Activated naive CD4-positive, alpha-beta T cell treated with anti-CD3 and anti-CD28 coated beads, Interleukin-2, amount 10 ng/mL, durations not matched to agents 7 days and 5 days (primary cell): ENCODE measurements at regions not wholly inside any gene's neighbourhood (a gene's known extent, or its start where the extent isn't known, plus 50 kb on each side); places are given as distances from the start of the nearest gene placed in this dataset.

Experiments
- CTCF ChIA-PET: fragments of 350-600 bp; sonication (Branson Sonifier 250); formaldehyde crosslinking; loops from one replicate; lab custom pipeline; 2021; ENCODE audit warnings: antibody characterized with exemption; lab: Charles Lee
- DNase-seq: peaks from one replicate; pipeline ENCODE4 v3.0.0-alpha.2; 2020
- H3K27ac Mint-ChIP-seq: one replicate; pipeline ENCODE4 v1.8.0; 2021; ENCODE audit warnings: mild to moderate bottlenecking, moderate library complexity, mixed read lengths
- H3K27me3 Mint-ChIP-seq: one replicate; pipeline ENCODE4 v1.8.0; 2021; ENCODE audit warnings: mild to moderate bottlenecking, mixed read lengths
- H3K36me3 Mint-ChIP-seq: one replicate; pipeline ENCODE4 v1.8.0; 2021; ENCODE audit warnings: mixed read lengths
- H3K4me1 Mint-ChIP-seq: one replicate; pipeline ENCODE4 v1.8.0; 2021; ENCODE audit warnings: mixed read lengths
- H3K4me3 Mint-ChIP-seq: one replicate; pipeline ENCODE4 v1.8.0; 2021; ENCODE audit warnings: mild to moderate bottlenecking, moderate library complexity, mixed read lengths
- H3K9me3 Mint-ChIP-seq: one replicate; pipeline ENCODE4 v1.8.0; 2021; ENCODE audit warnings: mixed read lengths

DNA sequence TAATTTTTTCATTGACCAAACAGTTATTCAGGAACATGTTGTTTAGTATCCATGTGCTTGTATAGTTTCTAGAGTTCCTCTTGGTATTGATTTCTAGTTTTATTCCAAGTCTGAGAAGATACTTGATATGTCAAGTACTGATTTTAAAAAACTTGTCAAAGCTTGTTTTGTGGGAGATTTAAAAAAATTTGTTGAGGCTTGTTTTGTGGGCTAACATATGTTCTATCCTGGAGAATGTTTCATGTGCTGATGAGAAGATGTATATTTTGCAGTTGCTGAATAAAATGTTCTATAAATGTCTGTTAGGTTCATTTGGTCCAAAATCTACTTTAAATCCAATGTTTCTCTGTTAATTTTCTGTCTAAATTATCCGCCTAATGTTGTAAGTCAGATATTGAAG is 1065.1 kb upstream of the WWC1 start:
- CTCF ChIA-PET, result no interaction called here
- Mint-ChIP-seq H3K9me3 (peaks cover 25% of the 10 kb centered on the region), H3K4me3 (no peak overlapping the region), H3K27ac (no peak overlapping the region), H3K4me1 (no peaks in the 10 kb centered on the region), H3K27me3 (no peaks in the 10 kb centered on the region), H3K36me3 (no peaks in the 10 kb centered on the region)
- DNase-seq, result no peak

DNA sequence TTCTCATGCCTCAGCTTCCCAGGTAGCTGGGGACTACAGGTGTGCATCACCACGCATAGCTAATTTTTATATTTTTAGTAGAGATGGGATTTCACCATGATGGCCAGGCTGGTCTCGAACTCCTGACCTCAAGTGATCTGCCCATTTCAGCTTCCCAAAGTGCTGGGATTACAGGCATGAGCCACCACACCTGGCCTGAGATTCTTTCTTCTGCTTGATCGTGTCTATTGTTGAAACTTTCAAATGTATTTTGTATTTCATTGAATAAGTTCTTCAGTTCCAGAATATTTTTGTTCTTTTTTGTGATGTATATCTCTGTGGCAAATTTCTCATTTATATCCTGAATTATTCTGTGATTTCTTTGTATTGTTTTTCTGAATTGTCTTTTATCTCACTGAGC is 1063.3 kb upstream of the WWC1 start:
- CTCF ChIA-PET, result no interaction called here
- no peaks in the 10 kb centered on the region for H3K4me1 Mint-ChIP-seq
- no peak overlapping the region for H3K27ac Mint-ChIP-seq
- no peaks in the 10 kb centered on the region for H3K36me3 Mint-ChIP-seq
- peaks cover 25% of the 10 kb centered on the region for H3K9me3 Mint-ChIP-seq
- no peak for DNase-seq
- no peak overlapping the region for H3K4me3 Mint-ChIP-seq
- H3K27me3 Mint-ChIP-seq, result no peaks in the 10 kb centered on the region

GRCh38 chr5:167229751-167230150 is 1061.7 kb upstream of the WWC1 start:
- CTCF ChIA-PET, result no interaction called here
- H3K27me3 Mint-ChIP-seq, result no peaks in the 10 kb centered on the region
- no peak for DNase-seq
- no peak overlapping the region for H3K4me3 Mint-ChIP-seq
- H3K36me3 Mint-ChIP-seq, result no peaks in the 10 kb centered on the region
- no peak overlapping the region for H3K27ac Mint-ChIP-seq
- peaks cover 25% of the 10 kb centered on the region for H3K9me3 Mint-ChIP-seq
- no peaks in the 10 kb centered on the region for H3K4me1 Mint-ChIP-seq

GRCh38 chr5:167230414-167230813 is 1061.0 kb upstream of the WWC1 start:
- CTCF ChIA-PET, result no interaction called here
- Mint-ChIP-seq H3K27ac (no peak overlapping the region), H3K27me3 (no peaks in the 10 kb centered on the region), H3K4me3 (no peak overlapping the region), H3K9me3 (peaks cover 25% of the 10 kb centered on the region), H3K36me3 (no peaks in the 10 kb centered on the region), H3K4me1 (no peaks in the 10 kb centered on the region)
- DNase-seq, result no peak

DNA sequence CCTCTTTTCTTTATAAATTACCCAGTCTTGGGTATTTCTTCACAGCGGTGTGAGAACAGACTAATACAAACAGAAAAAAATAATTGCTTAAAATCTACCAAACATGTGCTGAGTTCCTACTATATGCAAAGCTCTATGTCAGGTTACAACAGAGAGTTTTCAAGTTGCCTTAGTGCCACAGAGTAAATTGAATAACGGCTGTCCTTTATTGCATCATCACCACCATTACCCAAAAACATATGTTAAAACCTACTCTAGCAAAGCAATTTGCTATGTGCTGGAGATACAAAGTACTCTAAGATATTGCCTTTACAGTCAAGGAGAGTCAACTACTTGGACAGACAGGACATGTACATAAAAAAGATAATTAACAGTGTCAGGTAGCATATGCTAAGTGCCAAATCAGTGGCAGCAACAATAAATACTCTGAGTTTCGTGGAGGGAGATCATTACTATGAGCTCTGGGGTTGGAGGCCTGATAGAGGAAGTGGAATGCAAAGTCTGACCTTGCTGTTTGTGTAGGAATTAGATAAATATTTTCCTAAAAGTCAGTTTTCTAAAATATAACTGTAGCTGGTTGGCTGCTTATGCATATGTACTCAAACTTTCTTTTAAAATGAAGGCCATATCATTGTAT is 1058.7 kb upstream of the WWC1 start:
- no peak for DNase-seq
- Mint-ChIP-seq H3K36me3 (no peaks in the 10 kb centered on the region), H3K9me3 (peaks cover 19% of the 10 kb centered on the region), H3K27ac (no peak overlapping the region), H3K4me3 (no peak overlapping the region), H3K4me1 (no peaks in the 10 kb centered on the region), H3K27me3 (no peaks in the 10 kb centered on the region)
- CTCF ChIA-PET, result no interaction called here

GRCh38 chr5:167233507-167234220 is 1057.8 kb upstream of the WWC1 start:
- Mint-ChIP-seq H3K9me3 (peaks cover 16% of the 10 kb centered on the region), H3K4me1 (no peaks in the 10 kb centered on the region)

GRCh38 chr5:167241436-167242067 is 1049.9 kb upstream of the WWC1 start:
- Mint-ChIP-seq H3K27ac (no peak overlapping the region), H3K27me3 (no peaks in the 10 kb centered on the region), H3K4me3 (no peak overlapping the region), H3K36me3 (no peaks in the 10 kb centered on the region), H3K4me1 (no peaks in the 10 kb centered on the region), H3K9me3 (peaks cover 5% of the 10 kb centered on the region)
- no peak for DNase-seq
- CTCF ChIA-PET, result no interaction called here

More at GRCh38 chr5:167233507-167234220, 1057.8 kb upstream of the WWC1 start:
- H3K36me3 Mint-ChIP-seq, result no peaks in the 10 kb centered on the region
- no peak overlapping the region for H3K27ac Mint-ChIP-seq
- CTCF ChIA-PET, result no interaction called here
- H3K27me3 Mint-ChIP-seq, result no peaks in the 10 kb centered on the region
- no peak overlapping the region for H3K4me3 Mint-ChIP-seq
- no peak for DNase-seq

- Mint-ChIP-seq H3K27me3 (no peaks in the 10 kb centered on the region), H3K4me1 (no peaks in the 10 kb centered on the region), H3K27ac (no peak overlapping the region), H3K4me3 (no peak overlapping the region), H3K36me3 (no peaks in the 10 kb centered on the region), H3K9me3 (peaks cover 5% of the 10 kb centered on the region)
- CTCF ChIA-PET, result no interaction called here
- DNase-seq, result no peak
Measured at GRCh38 chr5:167242701-167243100, 1048.7 kb upstream of the WWC1 start.

GRCh38 chr5:167243463-167243862 is 1048.0 kb upstream of the WWC1 start:
- no peak for DNase-seq
- Mint-ChIP-seq H3K27me3 (no peaks in the 10 kb centered on the region), H3K9me3 (peaks cover 3% of the 10 kb centered on the region), H3K4me1 (no peaks in the 10 kb centered on the region), H3K27ac (no peak overlapping the region), H3K36me3 (no peaks in the 10 kb centered on the region), H3K4me3 (no peak overlapping the region)
- CTCF ChIA-PET, result no interaction called here

- H3K27me3 Mint-ChIP-seq, result no peaks in the 10 kb centered on the region
- no peak overlapping the region for H3K4me3 Mint-ChIP-seq
- H3K27ac Mint-ChIP-seq, result no peak overlapping the region
- peaks cover 3% of the 10 kb centered on the region for H3K9me3 Mint-ChIP-seq
- H3K36me3 Mint-ChIP-seq, result no peaks in the 10 kb centered on the region
- CTCF ChIA-PET, result no interaction called here
- DNase-seq, result no peak
- no peaks in the 10 kb centered on the region for H3K4me1 Mint-ChIP-seq
Measured at GRCh38 chr5:167244583-167244982, 1046.9 kb upstream of the WWC1 start.

GRCh38 chr5:167245868-167246267 is 1045.6 kb upstream of the WWC1 start:
- Mint-ChIP-seq H3K36me3 (no peaks in the 10 kb centered on the region), H3K27me3 (no peaks in the 10 kb centered on the region), H3K4me3 (no peak overlapping the region), H3K4me1 (no peaks in the 10 kb centered on the region), H3K9me3 (peaks cover 3% of the 10 kb centered on the region), H3K27ac (no peak overlapping the region)
- no peak for DNase-seq
- CTCF ChIA-PET, result no interaction called here

DNA sequence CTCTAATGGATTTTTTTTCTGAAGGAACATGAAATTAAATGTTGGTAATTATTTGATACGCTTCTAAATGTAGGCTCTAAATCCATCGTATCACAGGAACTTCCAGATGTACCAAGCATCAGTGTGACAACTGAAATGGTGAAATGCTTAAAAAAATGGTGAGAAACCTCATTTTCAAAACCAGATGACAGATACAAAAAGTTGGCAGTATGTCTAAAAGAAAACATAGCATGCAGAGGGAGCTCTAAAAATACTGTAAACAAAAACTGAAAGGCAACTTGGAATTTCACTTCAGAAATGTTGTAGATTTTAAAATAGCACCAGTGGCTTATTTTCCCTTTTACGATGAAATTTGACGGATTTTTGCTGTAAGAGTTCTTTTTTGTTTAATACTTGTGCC is 1043.6 kb upstream of the WWC1 start:
- H3K4me1 Mint-ChIP-seq, result no peaks in the 10 kb centered on the region

DNA sequence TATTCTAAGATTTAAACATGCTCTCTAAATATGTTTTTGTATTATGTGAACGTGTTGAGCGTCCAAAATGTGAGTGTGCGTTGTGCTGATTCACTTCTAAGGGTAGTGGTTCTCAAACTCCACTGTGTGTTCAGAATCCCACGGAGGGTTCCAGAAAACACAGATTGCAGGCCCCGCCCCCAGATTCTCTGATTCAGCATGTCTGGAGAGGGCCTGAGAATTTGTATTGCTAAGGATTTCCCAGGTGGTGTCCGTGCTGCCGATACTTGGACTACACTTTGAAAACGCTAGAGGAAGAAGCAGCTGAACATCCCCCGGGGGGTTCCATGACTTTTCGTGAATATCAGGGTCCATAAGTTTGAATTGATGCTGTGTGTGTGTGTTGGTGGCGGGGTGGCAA is 1043.2 kb upstream of the WWC1 start:
- no peak overlapping the region for H3K27ac Mint-ChIP-seq
- no peaks in the 10 kb centered on the region for H3K9me3 Mint-ChIP-seq
- H3K4me3 Mint-ChIP-seq, result no peak overlapping the region
- CTCF ChIA-PET, result no interaction called here
- H3K36me3 Mint-ChIP-seq, result no peaks in the 10 kb centered on the region
- no peak for DNase-seq
- no peaks in the 10 kb centered on the region for H3K27me3 Mint-ChIP-seq
- no peaks in the 10 kb centered on the region for H3K4me1 Mint-ChIP-seq

More for the DNA sequence above, 1043.6 kb upstream of the WWC1 start:
- CTCF ChIA-PET, result no interaction called here
- no peaks in the 10 kb centered on the region for H3K36me3 Mint-ChIP-seq
- no peak overlapping the region for H3K27ac Mint-ChIP-seq
- peaks cover 2% of the 10 kb centered on the region for H3K9me3 Mint-ChIP-seq
- H3K27me3 Mint-ChIP-seq, result no peaks in the 10 kb centered on the region
- no peak overlapping the region for H3K4me3 Mint-ChIP-seq
- DNase-seq, result no peak

DNA sequence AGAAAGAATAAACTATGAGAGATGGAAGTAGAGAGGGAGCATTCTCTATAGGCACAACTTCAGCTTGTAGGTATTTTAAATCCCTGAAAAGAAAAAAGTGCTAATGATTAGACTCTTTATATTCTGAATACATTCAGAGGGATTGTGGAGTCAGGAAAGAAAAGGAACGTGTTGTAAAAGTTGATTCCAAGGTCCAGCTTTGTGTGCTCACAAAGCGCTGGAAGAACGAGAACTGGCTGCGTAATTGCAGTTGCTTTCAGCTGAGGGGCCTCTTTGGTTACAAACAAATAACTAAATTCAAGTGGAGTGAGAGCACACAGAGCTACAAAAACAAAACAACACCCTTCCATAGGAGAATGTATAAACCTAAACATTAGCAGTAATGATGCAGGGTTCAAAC is 1040.4 kb upstream of the WWC1 start:
- Mint-ChIP-seq H3K4me1 (no peaks in the 10 kb centered on the region), H3K36me3 (no peaks in the 10 kb centered on the region), H3K9me3 (no peaks in the 10 kb centered on the region), H3K27me3 (no peaks in the 10 kb centered on the region), H3K27ac (no peak overlapping the region), H3K4me3 (no peak overlapping the region)
- DNase-seq, result no peak
- CTCF ChIA-PET, result no interaction called here

- Mint-ChIP-seq H3K27me3 (no peaks in the 10 kb centered on the region), H3K27ac (no peak overlapping the region), H3K4me3 (no peak overlapping the region), H3K4me1 (no peaks in the 10 kb centered on the region), H3K36me3 (no peaks in the 10 kb centered on the region), H3K9me3 (no peaks in the 10 kb centered on the region)
- CTCF ChIA-PET, result interaction anchor here (0.6 kb wide), 1 partner anchor 277 kb away, joined by 3 read pairs; no protein-coding TSS in a partner anchor
- no peak for DNase-seq
Measured at GRCh38 chr5:167254132-167254531, 1037.3 kb upstream of the WWC1 start.
